ENCODE measurements at regions not wholly inside any gene's neighbourhood (a gene's known extent, or its start where the extent isn't known, plus 50 kb on each side); places are given as distances from the start of the nearest gene placed in this dataset.

DNA sequence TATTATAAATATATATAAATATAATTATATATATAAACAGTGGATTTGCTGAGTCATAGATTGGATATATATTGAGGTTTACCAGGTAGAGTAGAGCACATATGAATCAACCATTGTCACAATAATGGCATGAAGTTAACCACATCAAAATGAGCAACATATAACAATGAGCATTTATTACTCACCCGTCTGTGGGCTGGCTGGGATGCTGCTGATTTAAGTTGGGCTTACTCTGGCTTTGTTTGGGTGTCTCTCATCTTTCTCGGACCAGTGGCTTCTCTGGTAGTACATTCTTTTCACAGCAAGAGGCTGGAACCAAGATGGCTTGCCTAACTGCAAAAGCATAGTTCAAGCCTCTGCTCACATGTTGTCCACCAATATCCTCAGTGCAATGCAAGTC, 111.7 kb upstream of the TAPT1 start:
- H3K4me3 Mint-ChIP-seq, result no peak overlapping the region
- DNase-seq (ENCODE audit: extremely low spot score, unreplicated experiment), result no peak
- TF ChIP-seq, protein P1, sequence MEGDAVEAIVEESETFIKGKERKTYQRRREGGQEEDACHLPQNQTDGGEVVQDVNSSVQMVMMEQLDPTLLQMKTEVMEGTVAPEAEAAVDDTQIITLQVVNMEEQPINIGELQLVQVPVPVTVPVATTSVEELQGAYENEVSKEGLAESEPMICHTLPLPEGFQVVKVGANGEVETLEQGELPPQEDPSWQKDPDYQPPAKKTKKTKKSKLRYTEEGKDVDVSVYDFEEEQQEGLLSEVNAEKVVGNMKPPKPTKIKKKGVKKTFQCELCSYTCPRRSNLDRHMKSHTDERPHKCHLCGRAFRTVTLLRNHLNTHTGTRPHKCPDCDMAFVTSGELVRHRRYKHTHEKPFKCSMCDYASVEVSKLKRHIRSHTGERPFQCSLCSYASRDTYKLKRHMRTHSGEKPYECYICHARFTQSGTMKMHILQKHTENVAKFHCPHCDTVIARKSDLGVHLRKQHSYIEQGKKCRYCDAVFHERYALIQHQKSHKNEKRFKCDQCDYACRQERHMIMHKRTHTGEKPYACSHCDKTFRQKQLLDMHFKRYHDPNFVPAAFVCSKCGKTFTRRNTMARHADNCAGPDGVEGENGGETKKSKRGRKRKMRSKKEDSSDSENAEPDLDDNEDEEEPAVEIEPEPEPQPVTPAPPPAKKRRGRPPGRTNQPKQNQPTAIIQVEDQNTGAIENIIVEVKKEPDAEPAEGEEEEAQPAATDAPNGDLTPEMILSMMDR (conservative IDR thresholded peaks at IDR 0.05), result no peak
- peaks cover 4% of the 10 kb centered on the region for H3K27me3 Mint-ChIP-seq
- H3K36me3 Mint-ChIP-seq, result no peaks in the 10 kb centered on the region
- no peak overlapping the region for H3K27ac Mint-ChIP-seq
- H3K9me3 Mint-ChIP-seq, result no peaks in the 10 kb centered on the region
- H3K4me1 Mint-ChIP-seq (ENCODE audit: unreplicated experiment), result no peaks in the 10 kb centered on the region

GRCh38 chr4:16334601-16335000, 108.3 kb upstream of the TAPT1 start:
- no peaks in the 10 kb centered on the region for H3K4me1 Mint-ChIP-seq (ENCODE audit: unreplicated experiment)
- DNase-seq (ENCODE audit: extremely low spot score, unreplicated experiment), result no peak
- H3K9me3 Mint-ChIP-seq, result no peaks in the 10 kb centered on the region
- no peaks in the 10 kb centered on the region for H3K36me3 Mint-ChIP-seq
- TF ChIP-seq, protein P1 (conservative IDR thresholded peaks at IDR 0.05), result no peak
- no peak overlapping the region for H3K27ac Mint-ChIP-seq
- no peak overlapping the region for H3K4me3 Mint-ChIP-seq
- peaks cover 4% of the 10 kb centered on the region for H3K27me3 Mint-ChIP-seq

- Mint-ChIP-seq H3K36me3 (no peaks in the 10 kb centered on the region), H3K4me1 (ENCODE audit: unreplicated experiment) (no peaks in the 10 kb centered on the region), H3K27me3 (peaks cover 4% of the 10 kb centered on the region), H3K27ac (no peak overlapping the region), H3K4me3 (no peak overlapping the region), H3K9me3 (no peaks in the 10 kb centered on the region)
- TF ChIP-seq, protein P1 (conservative IDR thresholded peaks at IDR 0.05), result no peak
- no peak for DNase-seq (ENCODE audit: extremely low spot score, unreplicated experiment)
Observed at GRCh38 chr4:16329797-16330134, 103.5 kb upstream of the TAPT1 start.

- H3K4me1 Mint-ChIP-seq (ENCODE audit: unreplicated experiment), result no peaks in the 10 kb centered on the region
- TF ChIP-seq, protein P1 (conservative IDR thresholded peaks at IDR 0.05), result no peak
- no peaks in the 10 kb centered on the region for H3K9me3 Mint-ChIP-seq
- no peaks in the 10 kb centered on the region for H3K36me3 Mint-ChIP-seq
- H3K4me3 Mint-ChIP-seq, result no peak overlapping the region
- H3K27me3 Mint-ChIP-seq, result peaks cover 4% of the 10 kb centered on the region
- no peak overlapping the region for H3K27ac Mint-ChIP-seq
- no peak for DNase-seq (ENCODE audit: extremely low spot score, unreplicated experiment)
Observed at GRCh38 chr4:16329125-16329796, 103.0 kb upstream of the TAPT1 start.

- no peak overlapping the region for H3K27ac Mint-ChIP-seq
- no peak overlapping the region for H3K4me3 Mint-ChIP-seq
- H3K4me1 Mint-ChIP-seq (ENCODE audit: unreplicated experiment), result no peaks in the 10 kb centered on the region
- H3K36me3 Mint-ChIP-seq, result no peaks in the 10 kb centered on the region
- H3K9me3 Mint-ChIP-seq, result peaks cover 4% of the 10 kb centered on the region
- no peak for DNase-seq (ENCODE audit: extremely low spot score, unreplicated experiment)
- TF ChIP-seq, protein P1 (conservative IDR thresholded peaks at IDR 0.05), result no peak
- no peaks in the 10 kb centered on the region for H3K27me3 Mint-ChIP-seq
Observed at GRCh38 chr4:16322183-16322582, 95.9 kb upstream of the TAPT1 start.

DNA sequence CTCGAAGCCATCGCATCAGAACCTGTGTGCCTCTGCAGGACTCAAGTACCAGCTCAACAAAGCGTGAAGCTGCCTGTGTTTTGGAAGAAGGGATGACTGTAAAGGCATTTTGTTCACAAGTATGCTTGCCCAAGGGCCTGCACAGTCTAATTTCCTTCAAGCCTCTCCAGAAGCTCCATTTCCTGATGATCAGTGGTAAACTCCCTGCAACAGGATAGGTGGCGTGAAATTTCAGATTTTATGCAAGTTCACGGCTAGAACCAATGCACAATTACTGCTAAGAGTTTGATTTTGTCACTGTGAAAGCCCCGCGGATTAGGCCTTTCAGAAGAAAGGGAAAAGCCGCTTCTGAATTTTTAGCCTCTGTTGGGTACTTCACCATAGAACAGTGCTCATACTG, 89.2 kb upstream of the TAPT1 start:
- TF ChIP-seq, protein P1 (conservative IDR thresholded peaks at IDR 0.05), result no peak
- Mint-ChIP-seq H3K27me3 (no peaks in the 10 kb centered on the region), H3K36me3 (no peaks in the 10 kb centered on the region), H3K27ac (no peak overlapping the region), H3K4me1 (ENCODE audit: unreplicated experiment) (no peaks in the 10 kb centered on the region), H3K4me3 (no peak overlapping the region), H3K9me3 (no peaks in the 10 kb centered on the region)
- no peak for DNase-seq (ENCODE audit: extremely low spot score, unreplicated experiment)
